DND-41 (cell line): ENCODE measurements at regions not wholly inside any gene's neighbourhood (a gene's known extent, or its start where the extent isn't known, plus 50 kb on each side); places are given as distances from the start of the nearest gene placed in this dataset.

Experiments
- ATAC-seq: fragments of 200-7000 bp; cut with Tn5 transposase; 3 replicates; pipeline ENCODE4 v1.9.1; 2021; ENCODE audit warnings: low read depth; ENCODE audit not compliant: insufficient read depth
- DNase-seq: peaks from one replicate; pipeline ENCODE4 v3.0.0-alpha.2; 2020
- H2AFZ ChIP-seq: 2 replicates; pipeline ENCODE4 v1.6.0; 2012; ENCODE audit warnings: low read depth, low read length
- H3K27ac ChIP-seq: 2 replicates; pipeline ENCODE4 v1.5.1; 2012; ENCODE audit warnings: low read length, inconsistent platforms
- H3K27me3 ChIP-seq: fragments of 200-600 bp; sonication (generic); 2 replicates; pipeline ENCODE4 v1.6.0; 2012; ENCODE audit warnings: low read length, mild to moderate bottlenecking, inconsistent platforms; ENCODE audit not compliant: insufficient read depth, poor library complexity
- H3K36me3 ChIP-seq: 2 replicates; pipeline ENCODE4 v1.5.1; 2012; ENCODE audit warnings: low read length, inconsistent platforms; ENCODE audit not compliant: insufficient read depth
- H3K4me1 ChIP-seq: 2 replicates; pipeline ENCODE4 v1.5.1; 2012; ENCODE audit warnings: mild to moderate bottlenecking, low read length; ENCODE audit not compliant: insufficient read depth
- H3K4me2 ChIP-seq: 2 replicates; pipeline ENCODE4 v1.6.0; 2012; ENCODE audit warnings: mild to moderate bottlenecking, moderate library complexity, low read length, inconsistent platforms; ENCODE audit not compliant: insufficient read depth
- H3K4me3 ChIP-seq, 2 experiments: fragments of 200-600 bp in 1 of 2; shearing (Covaris generic) in 1 of 2; 2 replicates each; pipeline ENCODE4 v1.5.1; 2012 to 2016; ENCODE audit warnings: inconsistent platforms in 2 of 2, low read length in 2 of 2, mild to moderate bottlenecking in 2 of 2, low read depth in 1 of 2, moderate library complexity in 1 of 2
- H3K79me2 ChIP-seq: 2 replicates; pipeline ENCODE4 v1.6.0; 2012; ENCODE audit warnings: low read length, inconsistent platforms; ENCODE audit not compliant: insufficient read depth
- H3K9ac ChIP-seq: 2 replicates; pipeline ENCODE4 v1.6.0; 2012; ENCODE audit warnings: low read depth, mild to moderate bottlenecking, inconsistent platforms, low read length, moderate library complexity
- H3K9me3 ChIP-seq: 2 replicates; pipeline ENCODE4 v1.5.1; 2012; ENCODE audit warnings: low read length, moderate library complexity, mild to moderate bottlenecking, inconsistent platforms; ENCODE audit not compliant: insufficient read depth, severe bottlenecking
- H4K20me1 ChIP-seq: 2 replicates; pipeline ENCODE4 v1.6.0; 2012; ENCODE audit warnings: low read length; ENCODE audit not compliant: insufficient read depth
- EZH2 ChIP-seq: IDR thresholded peaks from 3 replicates; pipeline ENCODE4 v1.6.1; 2012; ENCODE audit warnings: borderline replicate concordance, low read depth, mild to moderate bottlenecking, moderate library complexity, low read length, inconsistent platforms; ENCODE audit not compliant: severe bottlenecking
- TF ChIP-seq, protein P1 (sequence below): IDR thresholded peaks from 2 replicates; pipeline ENCODE4 v1.5.1; 2012; ENCODE audit warnings: borderline replicate concordance, low read length, moderate library complexity, mild to moderate bottlenecking; ENCODE audit not compliant: poor library complexity, severe bottlenecking; ENCODE audit errors: extremely low read depth

DNA sequence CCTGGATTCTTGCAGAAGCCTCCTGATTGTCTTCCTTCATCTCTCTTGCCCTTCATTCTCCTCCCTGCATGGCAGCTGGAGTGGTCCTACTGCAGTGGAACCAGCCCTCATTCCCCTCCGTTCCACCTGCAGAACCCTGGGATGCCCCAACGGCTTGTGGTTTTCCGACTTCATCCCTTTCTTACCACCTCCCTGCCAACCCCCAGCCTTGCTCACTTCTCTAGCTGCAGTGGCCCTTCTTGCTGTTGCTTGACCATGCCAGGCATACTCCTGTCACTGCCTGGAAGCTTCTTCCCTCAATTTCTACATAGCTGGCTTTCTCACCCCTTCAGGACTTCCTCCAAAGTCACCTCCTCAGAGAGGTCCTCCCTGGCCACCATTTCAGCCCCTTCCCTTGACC is 123.3 kb downstream of the BEGAIN start:
- no peak for DNase-seq
- Histone ChIP-seq H3K36me3 (no peaks in the 10 kb centered on the region), H3K27ac (no peak overlapping the region), H3K79me2 (no peaks in the 10 kb centered on the region), H3K4me3 (no peak overlapping the region), H3K27me3 (no peaks in the 10 kb centered on the region), H3K9ac (no peak overlapping the region), H3K9me3 (no peaks in the 10 kb centered on the region), H2AFZ (no peak overlapping the region), H3K4me2 (no peak overlapping the region), H3K4me1 (no peaks in the 10 kb centered on the region), H4K20me1 (no peaks in the 10 kb centered on the region)
- TF ChIP-seq, protein P1, sequence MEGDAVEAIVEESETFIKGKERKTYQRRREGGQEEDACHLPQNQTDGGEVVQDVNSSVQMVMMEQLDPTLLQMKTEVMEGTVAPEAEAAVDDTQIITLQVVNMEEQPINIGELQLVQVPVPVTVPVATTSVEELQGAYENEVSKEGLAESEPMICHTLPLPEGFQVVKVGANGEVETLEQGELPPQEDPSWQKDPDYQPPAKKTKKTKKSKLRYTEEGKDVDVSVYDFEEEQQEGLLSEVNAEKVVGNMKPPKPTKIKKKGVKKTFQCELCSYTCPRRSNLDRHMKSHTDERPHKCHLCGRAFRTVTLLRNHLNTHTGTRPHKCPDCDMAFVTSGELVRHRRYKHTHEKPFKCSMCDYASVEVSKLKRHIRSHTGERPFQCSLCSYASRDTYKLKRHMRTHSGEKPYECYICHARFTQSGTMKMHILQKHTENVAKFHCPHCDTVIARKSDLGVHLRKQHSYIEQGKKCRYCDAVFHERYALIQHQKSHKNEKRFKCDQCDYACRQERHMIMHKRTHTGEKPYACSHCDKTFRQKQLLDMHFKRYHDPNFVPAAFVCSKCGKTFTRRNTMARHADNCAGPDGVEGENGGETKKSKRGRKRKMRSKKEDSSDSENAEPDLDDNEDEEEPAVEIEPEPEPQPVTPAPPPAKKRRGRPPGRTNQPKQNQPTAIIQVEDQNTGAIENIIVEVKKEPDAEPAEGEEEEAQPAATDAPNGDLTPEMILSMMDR, result no peak
- TF ChIP-seq EZH2, result no peak
- ATAC-seq, result no peak

DNA sequence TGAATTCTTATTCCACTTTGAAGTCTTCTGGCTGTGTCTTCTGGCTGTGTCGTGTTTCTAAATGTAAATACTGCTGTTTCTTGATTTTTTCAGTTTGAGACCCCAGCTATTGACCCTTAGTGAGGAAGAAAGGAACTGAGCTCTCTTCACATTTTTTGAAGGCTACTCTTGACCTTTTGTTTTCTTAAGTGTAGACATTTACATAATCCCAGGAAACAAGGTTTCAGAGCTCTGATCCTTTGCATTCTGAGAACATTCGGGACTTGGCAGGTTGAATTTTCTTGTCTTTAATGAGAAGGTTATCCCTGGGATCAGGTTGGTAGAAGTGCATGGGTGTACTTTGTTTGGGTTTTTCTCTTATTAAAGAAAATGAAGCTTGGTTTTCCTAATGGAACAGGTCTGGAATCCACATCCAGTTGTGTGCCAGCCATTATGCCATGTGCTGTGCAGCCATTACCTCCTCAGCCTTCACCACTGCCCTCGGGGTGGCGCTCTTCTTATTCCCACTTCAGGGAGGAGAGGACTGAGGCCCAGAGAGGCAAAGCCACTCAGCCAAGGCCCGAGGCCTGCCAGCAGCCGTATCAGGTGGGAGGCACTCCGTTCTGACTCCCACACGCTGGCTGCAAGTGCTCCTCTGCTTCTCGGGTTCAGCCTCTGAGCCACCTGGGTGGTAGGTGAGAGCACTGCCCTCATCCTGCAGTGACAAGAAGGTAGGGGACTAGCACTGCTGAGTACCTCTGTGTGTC is 120.9 kb downstream of the BEGAIN start:
- no peak for TF ChIP-seq EZH2
- H3K9me3 ChIP-seq, result no peaks in the 10 kb centered on the region
- H3K4me1 ChIP-seq, result no peaks in the 10 kb centered on the region
- H3K27ac ChIP-seq, result no peak overlapping the region
- no peaks in the 10 kb centered on the region for H4K20me1 ChIP-seq
- no peak overlapping the region for H3K4me2 ChIP-seq
- H3K79me2 ChIP-seq, result no peaks in the 10 kb centered on the region
- H3K27me3 ChIP-seq, result no peaks in the 10 kb centered on the region
- ATAC-seq (no peak), DNase-seq (no peak)
- H3K9ac ChIP-seq, result no peak overlapping the region
- no peak overlapping the region for H2AFZ ChIP-seq
- H3K4me3 ChIP-seq, result no peak overlapping the region
- H3K36me3 ChIP-seq, result no peaks in the 10 kb centered on the region

DNA sequence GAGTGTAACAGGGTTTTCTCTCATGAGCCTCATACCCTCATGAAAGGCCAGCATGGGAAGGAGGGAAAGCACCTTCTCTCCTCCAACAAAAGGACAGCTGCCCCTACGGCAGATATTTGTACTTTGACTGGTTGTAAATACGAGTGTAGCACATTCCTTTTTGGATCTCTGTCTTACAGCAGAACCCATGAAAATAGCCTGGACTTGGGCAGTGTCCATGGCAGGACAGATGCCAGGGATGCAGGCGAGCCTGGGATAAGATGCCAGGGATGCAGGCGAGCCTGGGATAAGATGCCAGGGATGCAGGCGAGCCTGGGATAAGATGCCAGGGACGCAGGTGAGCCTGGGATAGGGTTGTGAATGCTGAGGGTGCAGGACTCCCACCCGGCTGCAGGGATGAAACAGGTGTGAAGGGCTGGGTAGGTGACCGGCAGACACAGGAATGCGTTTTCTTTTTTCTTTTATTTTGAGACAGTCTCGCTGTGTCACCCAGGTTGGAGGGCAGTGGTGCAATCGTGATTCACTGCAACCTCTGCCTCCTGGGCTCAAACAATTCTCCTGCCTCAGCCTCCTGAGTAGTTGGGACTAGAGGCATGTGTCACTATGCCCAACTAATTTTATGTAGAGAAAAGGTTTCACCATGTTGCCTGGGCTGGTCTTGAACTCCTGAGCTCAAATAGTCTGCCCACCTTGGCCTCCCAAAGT is 120.0 kb downstream of the BEGAIN start:
- DNase-seq (no peak), ATAC-seq (no peak)
- TF ChIP-seq, protein P1, result no peak
- no peak for TF ChIP-seq EZH2
- no peak overlapping the region for H3K27ac ChIP-seq
- H3K9me3 ChIP-seq, result no peaks in the 10 kb centered on the region
- no peak overlapping the region for H3K4me2 ChIP-seq
- no peak overlapping the region for H3K9ac ChIP-seq
- H3K4me1 ChIP-seq, result no peaks in the 10 kb centered on the region
- H4K20me1 ChIP-seq, result no peaks in the 10 kb centered on the region
- no peaks in the 10 kb centered on the region for H3K36me3 ChIP-seq
- no peaks in the 10 kb centered on the region for H3K79me2 ChIP-seq
- H2AFZ ChIP-seq, result no peak overlapping the region
- H3K27me3 ChIP-seq, result no peaks in the 10 kb centered on the region
- H3K4me3 ChIP-seq, result no peak overlapping the region

DNA sequence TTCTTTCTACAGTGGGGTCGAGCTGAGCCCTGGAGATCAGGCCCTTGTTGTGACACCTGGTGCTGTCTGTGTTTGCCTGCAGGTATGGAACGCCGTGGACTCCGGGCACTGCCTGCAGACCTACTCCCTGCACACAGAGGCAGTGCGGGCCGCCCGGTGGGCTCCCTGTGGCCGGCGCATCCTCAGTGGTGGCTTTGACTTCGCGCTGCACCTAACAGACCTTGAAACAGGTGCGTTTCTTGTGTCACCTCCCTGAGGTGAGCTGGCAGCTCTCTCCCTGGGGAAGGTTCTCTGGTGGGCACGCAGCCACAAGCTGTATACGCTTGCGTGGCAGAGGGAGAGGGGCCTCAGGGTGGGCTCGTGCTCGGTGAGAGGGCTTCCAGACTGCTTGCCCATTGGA is 119.3 kb downstream of the BEGAIN start:
- DNase-seq (no peak), ATAC-seq (no peak)
- Histone ChIP-seq H4K20me1 (no peaks in the 10 kb centered on the region), H3K9ac (no peak overlapping the region), H3K27ac (no peak overlapping the region), H3K79me2 (no peaks in the 10 kb centered on the region), H2AFZ (no peak overlapping the region), H3K9me3 (no peaks in the 10 kb centered on the region), H3K4me1 (no peaks in the 10 kb centered on the region), H3K4me3 (no peak overlapping the region), H3K4me2 (no peak overlapping the region), H3K27me3 (no peaks in the 10 kb centered on the region), H3K36me3 (no peaks in the 10 kb centered on the region)
- TF ChIP-seq, protein P1, result no peak
- TF ChIP-seq EZH2, result no peak
